BLaER1 treated with 17β-estradiol and CSF1 and Interleukin-3, amounts not matched to agents 10 nM and 100 nM (cell line): ENCODE measurements at regions not wholly inside any gene's neighbourhood (a gene's known extent, or its start where the extent isn't known, plus 50 kb on each side); places are given as distances from the start of the nearest gene placed in this dataset.

Experiments used
- H3K27ac ChIP-seq, 11 experiments: shearing (Covaris generic); formaldehyde crosslinking; 2 replicates each; pipeline ENCODE4 v1.8.1; 2022
- H3K27me3 ChIP-seq, 11 experiments: shearing (Covaris generic); formaldehyde crosslinking; 2 replicates each; pipeline ENCODE4 v1.8.1; 2022
- H3K36me3 ChIP-seq, 11 experiments: shearing (Covaris generic); formaldehyde crosslinking; 2 replicates each; pipeline ENCODE4 v1.8.1; 2022
- H3K4me1 ChIP-seq, 10 experiments: shearing (Covaris generic); formaldehyde crosslinking; 2 replicates each; pipeline ENCODE4 v1.8.1; 2022
- H3K4me2 ChIP-seq, 11 experiments: shearing (Covaris generic); formaldehyde crosslinking; 2 replicates each; pipeline ENCODE4 v1.8.1; 2022
- H3K4me3 ChIP-seq, 10 experiments: shearing (Covaris generic); formaldehyde crosslinking; 2 replicates each; pipeline ENCODE4 v1.8.1; 2022
- H3K9ac ChIP-seq, 11 experiments: shearing (Covaris generic); formaldehyde crosslinking; 2 replicates each; pipeline ENCODE4 v1.8.1; 2022
- H3K9me3 ChIP-seq, 11 experiments: shearing (Covaris generic); formaldehyde crosslinking; replicated peaks in 1 of 11; 2 replicates each; pipeline ENCODE4 v1.8.1; 2022
- H4K20me1 ChIP-seq, 11 experiments: shearing (Covaris generic); formaldehyde crosslinking; 2 replicates each; pipeline ENCODE4 v1.8.1; 2022
- Cebpa-rat ChIP-seq, 11 experiments: shearing (Covaris generic); IDR thresholded peaks; 2 replicates each; pipeline ENCODE4 v1.8.1; 2022

GRCh38 chr7:42495256-42495655 is 258.2 kb upstream of the GLI3 start:
- H3K27ac ChIP-seq = peak overlapping the region in 2 of 11 experiments; percentile 5 to 41; a peak in 2 of 22 replicates
- H4K20me1 ChIP-seq = no peaks in the 10 kb centered on the region
- peaks cover 25 to 29% (median 27%) of the 10 kb centered on the region in 10 experiments for H3K4me1 ChIP-seq
- H3K4me2 ChIP-seq = peak overlapping the region; percentile 84 to 100 (median 94)
- peaks cover 0 to 31% (median 0%) of the 10 kb centered on the region in 11 experiments; a peak in 6 of 22 replicates for H3K27me3 ChIP-seq
- H3K4me3 ChIP-seq = no peak overlapping the region
- no peak overlapping the region for H3K9ac ChIP-seq
- no peaks in the 10 kb centered on the region for H3K36me3 ChIP-seq
- no peaks in the 10 kb centered on the region for H3K9me3 ChIP-seq
- TF ChIP-seq Cebpa-rat (IDR thresholded peaks at IDR 0.05) = no peak

DNA sequence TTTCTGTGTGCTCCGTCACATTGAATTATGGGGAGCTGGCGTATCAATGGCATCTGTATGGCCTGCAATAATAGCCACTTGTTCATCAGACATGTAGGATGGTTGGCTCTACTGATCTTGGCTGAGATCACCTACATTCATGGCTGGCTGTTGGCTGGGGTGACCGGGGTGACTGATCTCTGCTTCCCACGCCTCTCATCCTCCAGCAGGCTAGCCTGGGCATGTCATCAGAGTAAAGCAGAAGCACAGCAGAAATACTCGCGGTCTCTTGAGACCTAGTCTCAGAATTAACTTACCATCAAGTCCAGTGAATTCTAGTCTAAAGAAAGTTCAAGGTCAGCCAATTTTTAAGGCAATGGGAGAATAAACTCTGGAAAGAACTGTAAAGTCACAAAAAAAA is 257.7 kb upstream of the GLI3 start:
- Histone ChIP-seq H3K36me3 (no peaks in the 10 kb centered on the region), H4K20me1 (no peaks in the 10 kb centered on the region), H3K27me3 (peaks cover 0 to 31% (median 0%) of the 10 kb centered on the region in 11 experiments; a peak in 6 of 22 replicates), H3K4me3 (no peak overlapping the region), H3K4me1 (peaks cover 25 to 29% (median 27%) of the 10 kb centered on the region in 10 experiments), H3K9ac (no peak overlapping the region), H3K4me2 (peak overlapping the region; percentile 84 to 100 (median 94)), H3K9me3 (no peaks in the 10 kb centered on the region), H3K27ac (peak overlapping the region in 1 of 11 experiments; percentile 41; a peak in 1 of 22 replicates)
- TF ChIP-seq Cebpa-rat (IDR thresholded peaks at IDR 0.05) = no peak

DNA sequence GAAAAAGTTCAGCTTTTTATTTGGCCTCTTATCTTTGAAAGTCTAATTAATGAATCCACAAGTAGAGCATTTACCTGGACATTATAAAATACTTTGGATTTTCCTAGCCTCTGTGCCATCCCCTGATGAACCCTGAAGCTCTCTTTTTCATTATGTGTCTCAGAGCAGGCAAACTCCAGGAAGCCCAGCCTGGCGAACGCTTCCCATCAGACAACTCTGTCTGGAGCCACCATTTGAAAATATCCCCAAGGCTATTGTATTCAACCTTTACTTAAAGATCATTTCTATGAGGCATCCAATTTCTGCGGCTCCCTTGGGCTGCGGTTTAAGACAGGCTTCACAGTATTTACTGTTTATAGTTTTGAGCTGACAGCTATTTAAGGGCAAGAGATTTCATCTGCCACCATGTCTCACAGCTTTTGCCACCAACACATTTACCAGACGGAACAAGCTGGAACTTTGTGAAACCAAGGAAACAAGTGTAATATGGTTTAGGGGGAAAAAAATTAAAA is 257.2 kb upstream of the GLI3 start:
- Histone ChIP-seq H3K36me3 (no peaks in the 10 kb centered on the region), H4K20me1 (no peaks in the 10 kb centered on the region), H3K4me2 (peak overlapping the region; percentile 84 to 100 (median 94)), H3K27ac (peak overlapping the region in 1 of 11 experiments; percentile 41; a peak in 1 of 22 replicates), H3K27me3 (peaks cover 0 to 31% (median 0%) of the 10 kb centered on the region in 11 experiments; a peak in 6 of 22 replicates), H3K4me1 (peaks cover 25 to 29% (median 27%) of the 10 kb centered on the region in 10 experiments), H3K4me3 (peak overlapping the region in 8 of 10 experiments; percentile 43 to 64 (median 48); a peak in 14 of 20 replicates), H3K9ac (peak overlapping the region in 3 of 11 experiments; percentile 5 to 56 (median 52); a peak in 2 of 22 replicates), H3K9me3 (no peaks in the 10 kb centered on the region)
- TF ChIP-seq Cebpa-rat (IDR thresholded peaks at IDR 0.05) = no peak

DNA sequence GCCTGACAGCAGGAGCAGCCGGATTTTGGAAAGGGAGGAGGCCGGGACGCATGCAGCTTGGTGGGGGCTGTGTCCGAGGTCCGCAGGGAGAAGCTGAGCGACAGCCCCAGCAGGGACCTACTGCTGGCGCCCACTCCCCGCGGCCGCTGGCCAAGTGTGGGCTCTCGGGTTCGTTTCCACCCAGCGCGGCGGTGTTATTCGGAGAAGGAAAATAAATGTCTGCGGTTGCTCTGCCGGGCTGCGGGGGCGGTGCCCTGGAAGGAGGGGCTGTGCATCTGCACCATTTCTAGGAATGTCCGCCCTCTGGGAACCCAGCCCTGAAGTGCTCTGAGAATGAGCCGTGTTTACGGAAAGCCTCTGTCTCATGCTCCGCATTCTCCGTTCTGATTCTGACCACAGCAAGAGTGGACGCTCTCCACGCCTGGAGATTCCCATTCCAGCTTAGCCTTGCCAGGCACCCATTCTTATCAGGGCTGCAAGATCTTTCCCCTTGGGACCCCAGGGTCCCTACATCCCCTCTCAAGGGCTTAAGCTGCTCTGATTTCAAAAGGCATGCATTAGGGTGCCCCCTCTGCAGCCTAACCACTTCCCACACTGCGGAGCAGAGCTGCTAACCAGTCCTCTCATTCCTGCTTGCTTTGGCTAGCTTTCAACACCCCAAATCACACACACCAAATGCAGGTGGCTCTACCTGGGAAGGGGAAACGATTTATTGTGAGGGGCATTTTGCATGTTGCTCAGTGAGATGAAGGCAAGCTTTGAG is 256.6 kb upstream of the GLI3 start:
- H3K36me3 ChIP-seq = no peaks in the 10 kb centered on the region
- peak overlapping the region; percentile 84 to 100 (median 94) for H3K4me2 ChIP-seq
- H4K20me1 ChIP-seq = no peaks in the 10 kb centered on the region
- H3K9me3 ChIP-seq = peaks cover 0 to under 1% (median 0%) of the 10 kb centered on the region in 11 experiments; a peak in 1 of 22 replicates
- TF ChIP-seq Cebpa-rat (IDR thresholded peaks at IDR 0.05) = no peak
- H3K27ac ChIP-seq = no peak overlapping the region
- H3K4me1 ChIP-seq = peaks cover 25 to 29% (median 27%) of the 10 kb centered on the region in 10 experiments
- peaks cover 0 to 31% (median 0%) of the 10 kb centered on the region in 11 experiments; a peak in 6 of 22 replicates for H3K27me3 ChIP-seq
- peak overlapping the region; percentile 43 to 64 (median 50); a peak in 19 of 20 replicates for H3K4me3 ChIP-seq
- H3K9ac ChIP-seq = peak overlapping the region in 10 of 11 experiments; percentile 5 to 56 (median 35); a peak in 11 of 22 replicates

GRCh38 chr7:42492920-42493319 is 255.9 kb upstream of the GLI3 start:
- Histone ChIP-seq H3K4me1 (peaks cover 25 to 29% (median 27%) of the 10 kb centered on the region in 10 experiments), H3K36me3 (no peaks in the 10 kb centered on the region), H3K9me3 (peaks cover 0 to 6% (median 0%) of the 10 kb centered on the region in 11 experiments; a peak in 1 of 22 replicates), H3K27ac (no peak overlapping the region), H3K9ac (0 out of 22 replicates have a peak overlapping the region, but pooled peaks of 1 of the 11 experiments have one; percentile 42), H3K27me3 (peaks cover 0 to 31% (median 0%) of the 10 kb centered on the region in 11 experiments; a peak in 6 of 22 replicates), H3K4me3 (peak overlapping the region in 4 of 10 experiments; percentile 47 to 64 (median 54); a peak in 4 of 20 replicates), H3K4me2 (peak overlapping the region; percentile 84 to 100 (median 94); a peak in 21 of 22 replicates), H4K20me1 (no peaks in the 10 kb centered on the region)
- TF ChIP-seq Cebpa-rat (IDR thresholded peaks at IDR 0.05) = no peak

- H3K9me3 ChIP-seq = peaks cover 0 to 6% (median 0%) of the 10 kb centered on the region in 11 experiments; a peak in 1 of 22 replicates
- H4K20me1 ChIP-seq = no peaks in the 10 kb centered on the region
- no peak overlapping the region for H3K27ac ChIP-seq
- no peak for TF ChIP-seq Cebpa-rat (IDR thresholded peaks at IDR 0.05)
- H3K36me3 ChIP-seq = no peaks in the 10 kb centered on the region
- H3K27me3 ChIP-seq = peaks cover 0 to 31% (median 0%) of the 10 kb centered on the region in 11 experiments; a peak in 6 of 22 replicates
- no peak overlapping the region for H3K9ac ChIP-seq
- peaks cover 25 to 29% (median 27%) of the 10 kb centered on the region in 10 experiments for H3K4me1 ChIP-seq
- no peak overlapping the region for H3K4me3 ChIP-seq
- H3K4me2 ChIP-seq = no peak overlapping the region
These were observed 254.1 kb upstream of the GLI3 start for GRCh38 chr7:42491106-42491505.

- no peaks in the 10 kb centered on the region for H3K36me3 ChIP-seq
- TF ChIP-seq Cebpa-rat (IDR thresholded peaks at IDR 0.05) = no peak
These were observed 252.3 kb upstream of the GLI3 start for GRCh38 chr7:42489299-42489698.

GRCh38 chr7:42485301-42485766 is 248.3 kb upstream of the GLI3 start:
- no peak overlapping the region for H3K4me2 ChIP-seq
- H3K27me3 ChIP-seq = no peaks in the 10 kb centered on the region
- peaks cover 6 to 43% (median 21%) of the 10 kb centered on the region in 10 experiments; a peak in 19 of 20 replicates for H3K4me1 ChIP-seq
- TF ChIP-seq Cebpa-rat (IDR thresholded peaks at IDR 0.05) = no peak
- no peaks in the 10 kb centered on the region for H4K20me1 ChIP-seq
- H3K27ac ChIP-seq = no peak overlapping the region
- H3K36me3 ChIP-seq = no peaks in the 10 kb centered on the region
- H3K9ac ChIP-seq = no peak overlapping the region
- peaks cover 0 to 6% (median 0%) of the 10 kb centered on the region in 11 experiments; a peak in 1 of 22 replicates for H3K9me3 ChIP-seq
- H3K4me3 ChIP-seq = no peak overlapping the region

More at GRCh38 chr7:42489299-42489698, 252.3 kb upstream of the GLI3 start:
- no peak overlapping the region for H3K27ac ChIP-seq
- H3K4me3 ChIP-seq = no peak overlapping the region
- no peak overlapping the region for H3K4me2 ChIP-seq
- H4K20me1 ChIP-seq = no peaks in the 10 kb centered on the region
- H3K9ac ChIP-seq = no peak overlapping the region
- H3K9me3 ChIP-seq = peaks cover 0 to 6% (median 0%) of the 10 kb centered on the region in 11 experiments; a peak in 1 of 22 replicates
- H3K4me1 ChIP-seq = peaks cover 11 to 18% (median 13%) of the 10 kb centered on the region in 10 experiments
- peaks cover 0 to 22% (median 0%) of the 10 kb centered on the region in 11 experiments; a peak in 6 of 22 replicates for H3K27me3 ChIP-seq
